Liver (tissue), 3 donors: ENCODE measurements at regions not wholly inside any gene's neighbourhood (a gene's known extent, or its start where the extent isn't known, plus 50 kb on each side); places are given as distances from the start of the nearest gene placed in this dataset.

Experiments
- ATF3 ChIP-seq: IDR thresholded peaks from 2 replicates; pipeline ENCODE4 v1.6.1; 2016; ENCODE audit warnings: antibody characterized with exemption
- GABPA ChIP-seq, 2 donors: IDR thresholded peaks in 1 of 2; conservative IDR thresholded peaks in 1 of 2; 2 replicates each; pipeline ENCODE4 v1.6.1; 2016; ENCODE audit warnings: antibody characterized with exemption in 2 of 2, mild to moderate bottlenecking in 1 of 2, moderate library complexity in 1 of 2
- JUND ChIP-seq, 2 donors: IDR thresholded peaks; 2 replicates each; pipeline ENCODE4 v1.6.1; 2016; ENCODE audit warnings: antibody characterized with exemption in 2 of 2
- RAD21 ChIP-seq, 2 donors: IDR thresholded peaks; 2 replicates each; pipeline ENCODE4 v1.6.1; 2016; ENCODE audit warnings: antibody characterized with exemption in 2 of 2, mild to moderate bottlenecking in 2 of 2
- REST ChIP-seq: IDR thresholded peaks from 2 replicates; pipeline ENCODE4 v1.6.1; 2016; ENCODE audit warnings: antibody characterized with exemption, mild to moderate bottlenecking
- SP1 ChIP-seq: IDR thresholded peaks from 2 replicates; pipeline ENCODE4 v1.6.1; 2018; ENCODE audit warnings: antibody characterized with exemption, mild to moderate bottlenecking
- TAF1 ChIP-seq: conservative IDR thresholded peaks from 2 replicates; pipeline ENCODE4 v1.6.1; 2016; ENCODE audit warnings: antibody characterized with exemption, mild to moderate bottlenecking
- TF ChIP-seq, protein P1 (sequence below): fragments of 150-350 bp; IDR thresholded peaks from 2 replicates; pipeline ENCODE4 v1.5.1; 2017; ENCODE audit warnings: improper control_type of control experiment, low read depth, low read length; ENCODE audit not compliant: missing input control
- TF ChIP-seq, protein P2 (sequence below): IDR thresholded peaks from 2 replicates; pipeline ENCODE4 v1.6.1; 2016; ENCODE audit warnings: antibody characterized with exemption
- donor health status: healthy.
- donor health status: healthy.

- TF ChIP-seq GABPA (IDR thresholded peaks at IDR 0.05 in 1 of 2, conservative IDR thresholded peaks at IDR 0.05 in 1 of 2) (no peak), TAF1 (no peak), REST (no peak), ATF3 (no peak), JUND (IDR thresholded peaks at IDR 0.05) (no peak), SP1 (no peak), RAD21 (IDR thresholded peaks at IDR 0.05) (no peak)
- TF ChIP-seq, protein P1, sequence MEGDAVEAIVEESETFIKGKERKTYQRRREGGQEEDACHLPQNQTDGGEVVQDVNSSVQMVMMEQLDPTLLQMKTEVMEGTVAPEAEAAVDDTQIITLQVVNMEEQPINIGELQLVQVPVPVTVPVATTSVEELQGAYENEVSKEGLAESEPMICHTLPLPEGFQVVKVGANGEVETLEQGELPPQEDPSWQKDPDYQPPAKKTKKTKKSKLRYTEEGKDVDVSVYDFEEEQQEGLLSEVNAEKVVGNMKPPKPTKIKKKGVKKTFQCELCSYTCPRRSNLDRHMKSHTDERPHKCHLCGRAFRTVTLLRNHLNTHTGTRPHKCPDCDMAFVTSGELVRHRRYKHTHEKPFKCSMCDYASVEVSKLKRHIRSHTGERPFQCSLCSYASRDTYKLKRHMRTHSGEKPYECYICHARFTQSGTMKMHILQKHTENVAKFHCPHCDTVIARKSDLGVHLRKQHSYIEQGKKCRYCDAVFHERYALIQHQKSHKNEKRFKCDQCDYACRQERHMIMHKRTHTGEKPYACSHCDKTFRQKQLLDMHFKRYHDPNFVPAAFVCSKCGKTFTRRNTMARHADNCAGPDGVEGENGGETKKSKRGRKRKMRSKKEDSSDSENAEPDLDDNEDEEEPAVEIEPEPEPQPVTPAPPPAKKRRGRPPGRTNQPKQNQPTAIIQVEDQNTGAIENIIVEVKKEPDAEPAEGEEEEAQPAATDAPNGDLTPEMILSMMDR: no peak
- TF ChIP-seq, protein P2, sequence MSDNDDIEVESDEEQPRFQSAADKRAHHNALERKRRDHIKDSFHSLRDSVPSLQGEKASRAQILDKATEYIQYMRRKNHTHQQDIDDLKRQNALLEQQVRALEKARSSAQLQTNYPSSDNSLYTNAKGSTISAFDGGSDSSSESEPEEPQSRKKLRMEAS: no peak
Observed at GRCh38 chr6:134470457-134470975, 152.6 kb upstream of the SGK1 start.
